GM12872 (cell line): ENCODE measurements at regions not wholly inside any gene's neighbourhood (a gene's known extent, or its start where the extent isn't known, plus 50 kb on each side); places are given as distances from the start of the nearest gene placed in this dataset.

Experiments
- CTCF ChIP-seq: IDR thresholded peaks from 3 replicates; pipeline ENCODE4 v1.5.1; 2011; ENCODE audit warnings: low read depth, mild to moderate bottlenecking, low read length, moderate library complexity; ENCODE audit not compliant: insufficient read depth

- TF ChIP-seq CTCF: no peak
These were observed 79.4 kb upstream of the POU3F1 start for GRCh38 chr1:38125837-38126520.

- no peak for TF ChIP-seq CTCF
These were observed 78.4 kb upstream of the POU3F1 start for GRCh38 chr1:38125016-38125415.

GRCh38 chr1:38123356-38124135, 77.0 kb upstream of the POU3F1 start:
- TF ChIP-seq CTCF: no peak

GRCh38 chr1:38121231-38121680, 74.7 kb upstream of the POU3F1 start:
- no peak for TF ChIP-seq CTCF

GRCh38 chr1:38120552-38121230, 74.1 kb upstream of the POU3F1 start:
- no peak for TF ChIP-seq CTCF

GRCh38 chr1:38118976-38119375, 72.4 kb upstream of the POU3F1 start:
- TF ChIP-seq CTCF: no peak

GRCh38 chr1:38117444-38117887, 70.9 kb upstream of the POU3F1 start:
- no peak for TF ChIP-seq CTCF
